ENCODE measurements at regions not wholly inside any gene's neighbourhood (a gene's known extent, or its start where the extent isn't known, plus 50 kb on each side); places are given as distances from the start of the nearest gene placed in this dataset.
A peak's percentile ranks its signal among the peaks of the same experiment; 100 is the strongest.

- DNase-seq (ENCODE audit: low read depth in 2 of 2), result no peak
Observed at GRCh38 chr3:68315546-68315945, 616.8 kb downstream of the TAFA4 start.

DNA sequence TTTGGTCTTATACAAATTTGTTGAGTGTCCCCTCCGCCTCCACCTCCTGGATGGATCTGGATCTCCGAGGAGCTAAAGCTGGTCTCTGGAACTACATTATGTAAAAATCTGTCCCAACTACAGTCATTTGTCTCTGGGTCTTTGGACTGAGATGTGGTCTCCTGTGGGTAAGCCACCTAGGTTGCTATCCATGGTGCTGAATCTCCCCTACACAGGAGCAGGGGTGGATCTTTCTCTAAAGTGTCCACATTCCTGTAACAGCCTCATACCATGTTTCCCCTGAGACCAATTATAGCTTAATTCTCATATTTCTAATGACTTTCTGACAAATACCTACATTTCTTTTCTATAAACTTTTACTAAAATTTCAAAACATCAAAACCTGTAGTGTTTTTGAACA lies 625.8 kb downstream of the TAFA4 start:
- peak in 1 of 2 donors; percentile 1 for DNase-seq (ENCODE audit: low read depth in 2 of 2)

DNA sequence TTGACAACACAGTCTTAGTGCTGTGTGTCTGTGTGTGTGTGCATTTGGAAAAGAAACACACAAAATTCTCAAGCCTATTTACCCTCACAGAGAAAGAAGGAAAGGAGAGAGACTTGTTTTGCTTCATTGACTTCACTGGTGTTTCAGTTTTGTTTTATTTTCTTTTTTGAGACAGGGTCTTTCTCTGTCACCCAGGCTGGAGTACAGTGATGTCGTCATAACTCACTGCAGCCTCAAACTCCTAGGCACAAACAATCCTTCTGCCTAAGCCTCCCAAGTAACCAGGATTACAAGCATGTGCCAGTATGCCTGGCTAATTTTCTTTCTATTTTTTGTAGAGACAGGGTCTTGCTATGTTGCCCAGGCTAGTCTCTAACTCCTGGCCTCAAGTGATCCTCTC lies 636.9 kb downstream of the TAFA4 start:
- DNase-seq (ENCODE audit: low read depth in 2 of 2), result no peak

DNA sequence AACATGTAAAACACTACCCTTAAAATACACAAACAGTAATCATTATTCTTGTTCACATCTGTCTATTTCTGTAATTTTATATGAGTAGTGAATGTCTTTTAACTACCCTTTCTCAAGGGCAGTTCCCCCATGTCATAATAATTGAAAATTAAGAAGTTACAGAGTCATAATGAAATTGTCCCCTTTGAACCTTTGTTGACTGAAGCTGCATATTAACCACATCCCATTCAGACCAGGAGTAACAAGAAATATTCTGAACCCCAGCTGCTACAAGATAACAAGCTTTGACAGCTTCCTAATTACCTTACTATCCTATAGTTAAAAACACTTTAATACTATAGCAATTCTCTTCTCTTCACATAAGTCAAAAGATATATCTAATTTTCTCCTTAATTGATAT lies 635.9 kb upstream of the SUCLG2 start:
- DNase-seq (ENCODE audit: low read depth in 2 of 2), result no peak

DNA sequence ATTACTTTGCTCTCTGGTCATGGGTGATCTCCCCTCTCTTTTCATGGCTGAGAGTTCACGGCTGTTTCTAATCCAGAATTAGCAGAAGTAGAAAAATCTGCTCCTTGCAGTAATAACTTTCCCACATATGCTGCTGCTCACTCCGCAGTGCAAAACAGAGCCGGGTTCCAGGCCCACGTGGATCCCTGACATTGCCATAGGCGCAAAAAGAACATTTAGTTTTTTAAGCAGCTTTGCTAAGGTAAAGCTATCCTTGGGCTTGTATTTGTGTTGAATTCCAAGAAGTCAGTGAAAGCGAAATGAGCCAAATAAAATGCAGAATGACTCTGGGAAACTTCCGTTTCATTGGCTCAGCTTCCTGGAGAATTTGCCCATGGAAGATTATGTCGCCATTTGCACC lies 633.7 kb upstream of the SUCLG2 start:
- no peak for DNase-seq (ENCODE audit: low read depth in 2 of 2)

DNA sequence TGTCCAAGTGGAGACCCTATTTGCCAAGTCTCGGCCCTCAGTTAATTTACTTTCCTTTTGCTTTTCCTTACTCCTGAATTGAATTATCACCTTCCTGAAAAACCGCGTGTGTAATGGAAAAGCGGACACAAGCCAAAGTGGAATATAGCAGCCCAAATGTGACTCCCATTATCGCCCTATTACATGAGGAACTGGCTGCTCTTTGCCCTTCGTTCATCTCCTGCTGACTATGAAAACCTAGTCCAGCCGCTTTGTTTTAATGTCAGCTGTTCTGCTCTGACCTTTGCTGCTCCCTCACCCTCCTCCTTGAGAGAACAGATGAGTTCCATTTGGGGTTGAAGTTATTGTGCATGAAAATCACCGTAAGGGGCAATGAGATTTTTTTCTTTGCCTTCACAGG lies 632.7 kb upstream of the SUCLG2 start:
- DNase-seq (ENCODE audit: low read depth in 2 of 2), result no peak

DNA sequence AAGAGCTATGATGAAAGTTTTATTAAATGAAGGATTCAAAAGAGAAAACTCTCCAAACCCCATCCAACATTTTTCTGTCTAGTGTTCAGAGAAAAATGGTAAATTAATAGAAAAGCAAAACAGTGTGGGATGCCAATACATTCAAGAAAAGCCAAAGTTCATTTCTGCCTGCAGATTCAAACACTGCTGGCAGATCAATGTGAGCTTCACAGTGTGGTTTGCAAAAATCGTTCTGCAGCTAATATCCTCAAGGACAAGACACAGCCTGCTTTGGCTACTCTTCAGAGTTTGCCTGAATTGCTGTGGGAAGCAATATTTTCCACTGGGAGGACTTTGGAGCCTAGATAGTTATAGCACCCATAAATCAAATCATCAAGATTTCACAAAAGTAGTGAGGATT lies 619.9 kb upstream of the SUCLG2 start:
- DNase-seq (ENCODE audit: low read depth in 2 of 2), result no peak

DNA sequence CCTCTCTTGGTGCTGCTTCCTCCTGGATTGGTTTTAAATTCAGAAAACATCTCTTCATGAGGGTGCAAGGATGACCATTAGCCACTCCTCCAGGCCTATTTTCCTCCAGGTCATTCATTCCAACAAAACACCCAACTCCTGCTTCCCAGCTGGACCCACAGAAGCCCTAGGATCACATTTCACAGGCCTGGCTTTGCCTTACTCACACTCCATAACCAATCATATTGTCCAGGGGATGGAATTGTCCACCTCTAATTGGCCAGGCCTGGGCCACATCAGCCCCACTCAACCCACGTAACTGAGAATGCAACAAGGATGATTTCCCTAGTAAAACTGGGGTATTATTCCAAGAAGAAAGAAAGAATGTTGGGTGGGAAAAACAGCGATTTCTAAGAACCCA lies 616.7 kb upstream of the SUCLG2 start:
- no peak for DNase-seq (ENCODE audit: low read depth in 2 of 2)

DNA sequence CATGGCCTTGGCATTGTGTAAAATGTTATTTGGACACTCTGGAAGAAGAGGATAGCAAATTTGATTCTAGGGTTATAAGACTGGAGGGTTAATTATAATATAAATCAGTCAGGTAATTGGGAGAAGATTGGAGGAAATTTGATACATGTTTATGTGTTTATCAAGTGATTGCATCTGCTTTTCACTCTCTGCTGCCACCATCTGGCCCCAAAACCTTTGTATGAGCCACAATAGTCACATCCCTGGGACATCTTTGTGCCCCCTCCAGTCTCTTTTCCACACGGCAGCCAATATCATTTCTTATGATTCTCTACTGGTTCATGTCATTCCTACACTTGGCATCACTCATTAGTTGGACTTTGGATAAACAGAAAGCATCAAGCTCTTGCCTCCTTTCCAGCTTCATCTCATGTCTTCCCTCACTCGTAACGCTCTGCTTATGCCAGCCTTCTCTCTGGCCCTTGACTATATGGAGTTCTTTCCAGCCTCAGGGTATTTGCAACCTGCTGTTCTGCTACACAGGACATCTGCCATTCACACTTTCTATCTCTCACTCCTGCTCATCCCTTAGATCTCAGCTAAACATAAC lies 602.3 kb upstream of the SUCLG2 start:
- no peak for DNase-seq (ENCODE audit: low read depth in 2 of 2)

GRCh38 chr3:68249265-68249664 lies 594.9 kb upstream of the SUCLG2 start:
- peak in 1 of 2 donors; percentile 4 for DNase-seq (ENCODE audit: low read depth in 2 of 2)

DNA sequence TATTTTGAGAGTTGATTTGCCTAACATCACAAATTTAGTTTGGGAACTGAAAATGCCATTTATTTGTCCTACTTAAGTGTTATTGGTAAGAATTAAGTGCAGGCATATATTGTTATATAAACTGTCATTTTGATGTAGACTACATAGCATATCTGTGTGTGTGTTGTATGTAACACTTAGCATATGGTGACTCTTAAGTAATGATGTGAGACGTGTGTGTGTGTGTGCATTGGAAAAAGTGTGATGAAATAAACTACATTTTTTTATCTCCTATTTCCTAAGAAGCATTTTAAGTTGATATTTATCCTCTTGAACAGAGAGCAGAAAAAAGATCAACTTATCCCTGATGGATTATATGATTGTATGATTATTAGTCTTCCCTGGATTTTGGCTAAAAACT lies 588.2 kb upstream of the SUCLG2 start:
- DNase-seq (ENCODE audit: low read depth in 2 of 2), result no peak

DNA sequence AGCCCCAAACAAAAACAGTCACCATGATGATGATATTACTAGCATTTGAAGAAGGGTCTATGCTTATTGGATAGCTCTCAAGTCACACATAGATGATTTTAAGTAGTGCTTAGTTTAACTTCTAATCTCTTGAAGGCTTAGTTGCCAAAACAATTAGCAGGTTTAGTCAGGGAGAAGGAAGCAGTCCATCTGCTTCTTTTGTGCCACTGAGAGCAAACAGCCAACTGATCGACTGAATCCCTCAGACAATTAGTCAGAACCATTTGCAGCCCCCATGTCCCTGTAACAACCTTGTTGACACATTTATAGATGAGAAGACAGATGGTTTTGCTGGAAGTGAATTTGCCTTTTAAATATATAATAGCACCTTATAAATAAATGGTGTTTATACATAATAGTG lies 585.1 kb upstream of the SUCLG2 start:
- DNase-seq (ENCODE audit: low read depth in 2 of 2), result no peak

- DNase-seq (ENCODE audit: low read depth in 2 of 2), result no peak
Observed at GRCh38 chr3:68234076-68234780, 579.8 kb upstream of the SUCLG2 start.

DNA sequence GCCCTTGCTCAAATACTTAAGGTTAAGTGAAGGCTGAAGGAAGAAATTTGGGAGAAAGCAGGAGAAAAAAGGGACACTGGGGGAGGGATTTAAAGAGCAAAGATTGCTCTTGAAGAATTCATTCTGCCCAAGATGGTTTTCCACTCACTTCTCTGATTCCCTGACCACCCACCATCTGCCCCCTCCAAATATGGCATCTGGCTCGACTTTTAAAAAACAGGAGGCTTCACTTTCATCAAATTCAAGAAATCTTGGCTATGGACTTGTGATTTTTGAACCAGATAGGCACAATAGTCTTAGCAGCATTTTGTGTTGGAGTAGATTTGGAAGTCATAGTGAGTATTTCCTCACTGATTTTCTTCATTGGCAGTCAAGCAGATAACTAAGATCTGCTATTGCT lies 574.4 kb upstream of the SUCLG2 start:
- no peak for DNase-seq (ENCODE audit: low read depth in 2 of 2)

DNA sequence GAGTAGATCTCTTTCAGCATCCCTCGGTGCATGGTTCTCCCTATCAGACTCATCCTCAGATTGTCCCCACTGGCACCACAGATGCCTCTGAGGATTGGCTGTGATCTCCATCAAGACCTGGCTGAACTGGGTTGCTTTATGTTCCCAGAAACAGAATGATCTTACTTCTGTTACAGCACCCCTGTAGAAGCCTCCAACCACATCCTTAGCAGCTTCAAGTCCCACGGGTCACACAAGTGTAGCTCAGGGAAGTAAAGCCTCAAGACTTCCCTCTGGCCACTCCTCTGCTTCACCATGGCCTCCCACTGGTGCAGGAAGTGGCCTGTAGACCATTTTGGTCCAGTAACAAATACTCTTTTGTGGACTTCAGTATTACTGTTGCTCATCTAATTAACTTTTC lies 566.4 kb upstream of the SUCLG2 start:
- no peak for DNase-seq (ENCODE audit: low read depth in 2 of 2)

DNA sequence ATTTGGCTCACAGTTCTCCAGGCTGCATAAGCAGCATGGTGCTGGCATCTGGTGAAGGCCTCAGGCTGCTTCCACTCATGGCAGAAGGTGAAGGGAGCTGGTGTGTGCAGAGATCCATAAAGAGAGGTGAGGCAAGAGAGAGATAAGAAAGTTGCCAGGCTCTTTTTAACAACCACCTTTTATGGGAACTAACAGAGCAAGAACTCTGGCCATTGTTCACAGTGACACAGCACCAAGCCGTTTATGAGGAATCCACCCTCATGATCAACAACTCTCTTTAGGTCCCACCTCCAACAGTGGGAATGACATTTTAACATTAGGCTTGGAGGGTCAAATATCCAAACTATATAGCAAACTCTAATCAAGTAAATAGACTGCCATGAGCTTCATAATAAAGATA lies 557.2 kb upstream of the SUCLG2 start:
- DNase-seq (ENCODE audit: low read depth in 2 of 2), result no peak

DNA sequence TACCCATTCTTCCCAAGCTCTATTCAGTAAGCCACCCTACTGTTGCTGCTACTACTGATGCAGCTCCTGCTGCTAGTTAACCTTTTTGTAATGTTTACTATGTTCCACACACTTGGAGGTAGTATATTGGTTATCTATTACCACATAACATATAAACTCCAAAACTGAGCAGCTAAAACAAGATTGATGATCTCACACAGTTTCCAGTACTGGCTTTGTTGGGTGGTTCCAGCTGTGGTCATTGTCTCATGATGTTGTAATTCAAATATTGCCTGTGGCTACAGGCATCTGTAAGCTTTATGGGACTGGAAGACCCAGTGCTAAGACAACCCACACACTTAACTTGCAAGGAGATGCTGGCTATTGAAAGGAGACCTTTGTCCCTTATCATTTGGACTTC lies 556.2 kb upstream of the SUCLG2 start:
- no peak for DNase-seq (ENCODE audit: low read depth in 2 of 2)

DNA sequence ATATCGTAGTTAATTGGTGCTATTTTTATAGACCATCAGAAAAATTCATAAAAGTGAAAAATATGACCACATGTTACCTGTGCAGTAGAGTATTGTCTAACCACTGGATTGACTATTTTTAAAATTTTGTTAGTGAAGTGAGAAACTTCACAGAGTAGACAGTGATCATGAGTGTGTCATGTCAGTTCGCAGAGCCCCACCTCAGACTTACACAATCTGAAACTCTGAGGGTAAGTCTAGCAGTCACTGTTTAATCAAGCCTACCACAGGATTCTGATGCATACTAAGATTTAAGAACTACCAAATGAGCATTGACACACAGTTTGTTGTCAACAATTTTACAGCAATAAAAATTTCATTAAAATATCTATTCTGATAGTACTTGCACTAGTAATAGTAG lies 552.9 kb upstream of the SUCLG2 start:
- DNase-seq (ENCODE audit: low read depth in 2 of 2), result no peak

DNA sequence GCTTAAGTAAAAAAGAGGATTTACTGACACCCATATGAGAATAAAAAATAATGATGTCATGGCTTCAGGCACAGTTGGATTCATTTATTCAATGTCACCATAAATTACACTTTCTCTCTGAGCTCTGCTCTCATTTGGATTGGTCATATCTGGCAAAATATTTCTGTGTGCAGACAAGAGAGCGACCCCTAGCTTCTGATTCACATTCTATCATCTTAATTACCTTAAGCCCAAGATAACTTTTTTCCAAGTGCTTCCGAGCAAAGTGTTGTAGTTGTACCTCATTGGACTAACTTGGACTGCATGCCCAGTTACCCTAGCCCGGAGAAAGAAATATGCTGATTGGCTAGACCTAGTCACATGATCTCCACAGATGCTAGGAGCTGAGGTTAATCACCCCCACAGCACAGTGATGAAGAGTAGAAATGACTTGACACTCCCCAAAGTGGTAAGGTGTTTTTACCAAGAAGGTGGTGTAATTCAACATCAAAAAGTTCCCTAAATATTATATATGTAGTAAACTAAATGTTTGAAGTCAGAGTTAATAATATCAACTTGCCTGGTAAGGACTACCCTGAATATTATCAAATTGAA lies 552.2 kb upstream of the SUCLG2 start:
- DNase-seq (ENCODE audit: low read depth in 2 of 2), result no peak

DNA sequence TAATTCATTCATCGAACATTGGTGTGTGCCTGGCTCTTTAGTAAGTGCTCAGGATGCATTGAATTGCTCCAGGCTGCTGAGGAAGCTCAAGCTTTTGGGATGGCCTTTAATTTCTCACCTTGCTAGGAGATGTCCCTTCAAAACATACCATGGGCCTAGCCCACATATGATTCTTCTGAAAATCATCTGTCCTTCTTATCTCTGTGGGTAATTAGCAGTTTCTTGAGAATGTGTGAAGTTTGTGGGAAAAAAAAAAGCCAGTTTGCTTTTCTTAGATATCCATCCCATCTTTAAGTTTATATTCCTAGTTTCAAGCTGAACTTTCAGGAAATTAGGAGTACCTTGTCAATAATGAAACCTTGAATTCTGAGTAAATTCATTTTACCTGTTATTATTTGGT lies 532.3 kb upstream of the SUCLG2 start:
- no peak for DNase-seq (ENCODE audit: low read depth in 2 of 2)

DNA sequence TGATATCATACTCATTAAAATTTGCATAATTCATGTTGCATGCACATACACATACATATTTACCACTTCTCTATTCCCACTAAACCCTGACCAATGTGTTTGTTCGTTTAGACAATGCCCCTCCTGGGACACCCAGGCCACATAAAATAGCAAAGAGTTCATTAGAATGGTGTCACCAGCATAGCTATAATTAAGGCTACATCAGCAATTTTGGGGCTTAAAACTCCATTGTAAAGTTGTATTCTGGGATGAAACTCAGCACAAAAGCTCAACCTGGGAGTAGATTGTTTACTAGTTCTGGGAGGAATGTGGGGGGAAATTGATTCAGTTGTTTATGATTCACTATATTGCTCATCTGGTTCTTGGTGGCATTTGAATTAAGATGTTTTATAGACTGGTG lies 522.2 kb upstream of the SUCLG2 start:
- no peak for DNase-seq (ENCODE audit: low read depth in 2 of 2)

DNA sequence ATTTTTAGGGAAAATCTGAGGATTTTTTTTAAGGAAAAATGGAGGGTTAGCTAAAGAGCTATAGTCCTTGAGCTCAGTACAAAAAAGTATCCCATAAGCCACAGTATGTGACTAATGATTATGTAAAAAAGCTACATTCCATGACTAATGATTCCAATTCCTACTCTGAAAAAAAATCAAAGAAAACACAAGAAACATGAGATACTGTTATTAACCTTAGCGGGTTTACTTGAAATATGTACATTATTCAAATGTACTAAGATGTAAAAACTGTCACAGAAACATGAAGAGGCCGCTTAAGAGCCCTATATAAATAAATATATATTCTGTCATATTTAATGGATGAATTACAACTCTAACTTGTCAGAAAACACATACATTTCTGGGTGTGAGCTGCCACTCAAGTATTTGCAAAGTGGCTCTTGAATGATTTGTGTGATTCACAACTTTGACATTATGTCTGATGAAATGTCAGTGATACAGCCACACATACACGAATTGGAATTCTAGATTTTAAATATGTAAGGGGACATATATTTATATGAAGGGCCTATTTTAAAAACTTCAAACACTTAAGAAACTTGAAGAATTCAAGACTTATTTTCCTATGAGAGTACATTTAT lies 518.7 kb upstream of the SUCLG2 start:
- DNase-seq (ENCODE audit: low read depth in 2 of 2), result no peak

- DNase-seq (ENCODE audit: low read depth in 2 of 2), result no peak
Observed at GRCh38 chr3:68172039-68172438, 517.6 kb upstream of the SUCLG2 start.
